ENCODE measurements at regions not wholly inside any gene's neighbourhood (a gene's known extent, or its start where the extent isn't known, plus 50 kb on each side); places are given as distances from the start of the nearest gene placed in this dataset.

- TF ChIP-seq CTCF (IDR thresholded peaks at IDR 0.05 in 2 of 3, conservative IDR thresholded peaks at IDR 0.05 in 1 of 3; ENCODE audit: borderline replicate concordance in 1 of 3, insufficient read depth in 1 of 3, low read depth in 2 of 3, low read length in 2 of 3) (no peak), POLR2AphosphoS5 (IDR thresholded peaks at IDR 0.05; ENCODE audit: low read depth, low read length) (no peak), ATF3 (IDR thresholded peaks at IDR 0.05) (no peak), SRF (IDR thresholded peaks at IDR 0.05; ENCODE audit: low read depth) (no peak), POLR2A (IDR thresholded peaks at IDR 0.05; ENCODE audit: borderline replicate concordance, extremely low read depth, insufficient read depth, insufficient read length) (no peak), JUND (IDR thresholded peaks at IDR 0.05) (no peak), MAX (IDR thresholded peaks at IDR 0.05) (no peak), EZH2 (IDR thresholded peaks at IDR 0.05) (no peak), RAD21 (IDR thresholded peaks at IDR 0.05; ENCODE audit: low read depth) (no peak)
Observed at GRCh38 chr7:13126347-13126746, 438.9 kb downstream of the ARL4A start.

Data from HCT116 (cell line).